IMR-90 (cell line): ENCODE measurements at regions not wholly inside any gene's neighbourhood (a gene's known extent, or its start where the extent isn't known, plus 50 kb on each side); places are given as distances from the start of the nearest gene placed in this dataset.

ENCODE experiments used
- ATAC-seq: fragments of 200-7000 bp; cut with Tn5 transposase; 2 replicates; pipeline ENCODE4 v1.9.1; 2020; ENCODE audit warnings: low read depth, mild to moderate bottlenecking, moderate library complexity
- BruUV-seq: library from RNA; stranded (reverse); fragments of 400-500 nt; replicated peaks from 2 replicates; lab custom pipeline; 2021; lab: Mats Ljungman, UMichigan
- CTCF ChIA-PET: fragments of 300-600 bp; formaldehyde crosslinking; extraction: SDS; loops from one replicate; lab custom pipeline; 2021; ENCODE audit warnings: antibody characterized with exemption; lab: Yijun Ruan, JAX
- POLR2A ChIA-PET: fragments of 300-600 bp; sonication (Branson Sonifier 250); formaldehyde crosslinking; loops from one replicate; lab custom pipeline; 2022; ENCODE audit warnings: antibody characterized with exemption; ENCODE audit not compliant: unreplicated experiment; lab: Charles Lee
- DNase-seq: peaks from one replicate; pipeline ENCODE4 v3.0.0; 2013
- H2AFZ ChIP-seq: replicated peaks from 2 replicates; pipeline ENCODE3; 2013; ENCODE audit warnings: low read length, mild to moderate bottlenecking; ENCODE audit not compliant: poor library complexity
- H2AK5ac ChIP-seq: 2 replicates; pipeline ENCODE4 v1.6.1; 2013; ENCODE audit warnings: low read depth, low read length, inconsistent platforms
- H2AK9ac ChIP-seq: replicated peaks from 2 replicates; pipeline ENCODE3; 2013; ENCODE audit warnings: mild to moderate bottlenecking, low read depth, low read length, moderate library complexity; ENCODE audit not compliant: poor library complexity
- H2BK120ac ChIP-seq: 2 replicates; pipeline ENCODE4 v1.6.1; 2013; ENCODE audit warnings: low read depth, low read length, inconsistent platforms
- H2BK15ac ChIP-seq: 3 replicates; pipeline ENCODE4 v1.6.1; 2013; ENCODE audit warnings: low read depth, low read length, inconsistent platforms
- H2BK20ac ChIP-seq: 2 replicates; pipeline ENCODE4 v1.6.1; 2013; ENCODE audit warnings: low read depth, mild to moderate bottlenecking, inconsistent platforms, low read length, moderate library complexity
- H2BK5ac ChIP-seq: 2 replicates; pipeline ENCODE4 v1.6.1; 2013; ENCODE audit warnings: mild to moderate bottlenecking, low read depth, low read length, inconsistent platforms; ENCODE audit not compliant: poor library complexity, severe bottlenecking
- H3K14ac ChIP-seq: replicated peaks from 2 replicates; pipeline ENCODE4 v1.6.1; 2013; ENCODE audit warnings: low read depth, low read length, inconsistent platforms
- H3K18ac ChIP-seq: 2 replicates; pipeline ENCODE4 v1.6.1; 2013; ENCODE audit warnings: low read depth, low read length, control low read depth
- H3K23ac ChIP-seq: 2 replicates; pipeline ENCODE4 v1.6.1; 2013; ENCODE audit warnings: low read depth, low read length, inconsistent platforms
- H3K27ac ChIP-seq: 2 replicates; pipeline ENCODE4 v1.5.1; 2013; ENCODE audit warnings: mild to moderate bottlenecking, control low read depth, low read length; ENCODE audit not compliant: insufficient read depth
- H3K27me3 ChIP-seq: 2 replicates; pipeline ENCODE4 v1.6.1; 2013; ENCODE audit warnings: low read length; ENCODE audit not compliant: control insufficient read depth, insufficient read depth
- H3K36me3 ChIP-seq: 2 replicates; pipeline ENCODE4 v1.6.1; 2013; ENCODE audit warnings: low read length, mixed read lengths; ENCODE audit not compliant: control insufficient read depth, insufficient read depth
- H3K4ac ChIP-seq: 2 replicates; pipeline ENCODE4 v1.6.1; 2013; ENCODE audit warnings: low read depth, low read length, inconsistent platforms
- H3K4me1 ChIP-seq: 2 replicates; pipeline ENCODE4 v1.6.1; 2013; ENCODE audit warnings: low read length, mixed read lengths; ENCODE audit not compliant: control insufficient read depth, insufficient read depth
- H3K4me2 ChIP-seq: 2 replicates; pipeline ENCODE4 v1.6.1; 2013; ENCODE audit warnings: low read depth, mild to moderate bottlenecking, control low read depth, low read length, moderate library complexity
- H3K4me3 ChIP-seq: 2 replicates; pipeline ENCODE4 v1.5.1; 2013; ENCODE audit warnings: low read depth, mild to moderate bottlenecking, control low read depth, low read length, moderate library complexity; ENCODE audit not compliant: insufficient read depth
- H3K56ac ChIP-seq: 2 replicates; pipeline ENCODE4 v1.6.1; 2013; ENCODE audit warnings: low read length, inconsistent platforms; ENCODE audit not compliant: insufficient read depth; ENCODE audit errors: extremely low read depth
- H3K79me1 ChIP-seq, 2 experiments: 2 replicates each; pipeline ENCODE4 v1.6.1; 2013; ENCODE audit warnings: low read length in 2 of 2, inconsistent platforms in 1 of 2, low read depth in 1 of 2
- H3K9ac ChIP-seq: 2 replicates; pipeline ENCODE4 v1.6.1; 2013; ENCODE audit warnings: low read depth, low read length, control low read depth
- H3K9me1 ChIP-seq: 2 replicates; pipeline ENCODE4 v1.6.1; 2013; ENCODE audit warnings: low read length, inconsistent platforms; ENCODE audit not compliant: insufficient read depth
- H3K9me3 ChIP-seq: 2 replicates; pipeline ENCODE4 v1.6.1; 2013; ENCODE audit warnings: low read length; ENCODE audit not compliant: control insufficient read depth, insufficient read depth
- H4K20me1 ChIP-seq: 2 replicates; pipeline ENCODE4 v1.6.1; 2013; ENCODE audit warnings: low read length, inconsistent platforms; ENCODE audit not compliant: insufficient read depth
- H4K5ac ChIP-seq: 2 replicates; pipeline ENCODE4 v1.6.1; 2013; ENCODE audit warnings: mild to moderate bottlenecking, low read depth, low read length, control low read depth
- H4K8ac ChIP-seq, 2 experiments: 2 replicates each; pipeline ENCODE4 v1.6.1; 2013; ENCODE audit warnings: low read depth in 2 of 2, low read length in 2 of 2, control low read depth in 1 of 2, inconsistent platforms in 1 of 2
- H4K91ac ChIP-seq: 2 replicates; pipeline ENCODE4 v1.6.1; 2013; ENCODE audit warnings: low read depth, low read length, inconsistent platforms; ENCODE audit not compliant: insufficient read depth
- BHLHE40 ChIP-seq: fragments of 150-350 bp; IDR thresholded peaks from 2 replicates; pipeline ENCODE4 v1.6.1; 2016; ENCODE audit warnings: mild to moderate bottlenecking, low read depth, low read length
- MAZ ChIP-seq: IDR thresholded peaks from 2 replicates; pipeline ENCODE4 v1.6.1; 2012; ENCODE audit warnings: low read depth, mild to moderate bottlenecking, low read length, improper control_type of control experiment, moderate library complexity, borderline replicate concordance
- NFE2L2 ChIP-seq: fragments of 150-350 bp; IDR thresholded peaks from 2 replicates; pipeline ENCODE4 v1.6.1; 2016; ENCODE audit warnings: low read depth, mild to moderate bottlenecking, low read length
- RCOR1 ChIP-seq: IDR thresholded peaks from 2 replicates; pipeline ENCODE4 v1.6.1; 2012; ENCODE audit warnings: mild to moderate bottlenecking, low read length, improper control_type of control experiment; ENCODE audit not compliant: insufficient replicate concordance
- WGBS, 2 experiments: methylation state at CpG; one replicate each; pipeline versions ENCODE4 v1.1.5 to v1.1.7; 2013; ENCODE audit warnings: missing lambda C conversion rate in 2 of 2; ENCODE audit not compliant: insufficient read length in 1 of 2; ENCODE audit errors: extremely low coverage in 2 of 2; 5-methylcytosine and 5-hydroxymethylcytosine counted together
- dilution Hi-C: fragments of 300-500 bp; cut with HindIII; formaldehyde crosslinking; loops from one replicate; pipeline ENCODE4 v1.14.3; 2018; ENCODE audit warnings: low sequenced_read_pairs; ENCODE audit not compliant: unreplicated experiment
- in situ Hi-C: fragments of 300-500 bp; cut with MboI; formaldehyde crosslinking; loops from 3 replicates; pipeline ENCODE4 v1.14.3; 2019; ENCODE audit warnings: low sequenced_read_pairs, inconsistent platforms, mixed read lengths
- intact Hi-C: fragments of 100-400 bp; cut with micrococcal nuclease; formaldehyde crosslinking; loops from 2 replicates; pipeline ENCODE4 v1.10.0; 2022

GRCh38 chr1:188244681-188245080, 1415.9 kb downstream of the PLA2G4A start:
- no peak overlapping the region for H4K91ac ChIP-seq
- no peak overlapping the region for H3K56ac ChIP-seq
- H2BK120ac ChIP-seq = no peak overlapping the region
- H3K4me3 ChIP-seq = no peak overlapping the region
- H3K27ac ChIP-seq = no peak overlapping the region
- H3K4ac ChIP-seq = no peak overlapping the region
- H3K9ac ChIP-seq = no peak overlapping the region
- H4K20me1 ChIP-seq = no peaks in the 10 kb centered on the region
- no peaks in the 10 kb centered on the region for H3K9me3 ChIP-seq
- H4K8ac ChIP-seq = no peak overlapping the region
- WGBS, 2 experiments = no CpG with 5 or more reads among the region's 1 CpG
- H3K27me3 ChIP-seq = no peaks in the 10 kb centered on the region
- TF ChIP-seq BHLHE40 = no peak
- TF ChIP-seq MAZ = no peak
- TF ChIP-seq RCOR1 = no peak
- TF ChIP-seq NFE2L2 = no peak
- CTCF ChIA-PET = interaction anchor here (0.5 to 0.6 kb wide), 2 partner anchors 22 to 249 kb away, joined by 3 to 5 read pairs; no protein-coding TSS in a partner anchor
- POLR2A ChIA-PET = no interaction called here
- no peak overlapping the region for H4K5ac ChIP-seq
- no peak overlapping the region for H3K14ac ChIP-seq
- H3K18ac ChIP-seq = no peak overlapping the region
- H2BK15ac ChIP-seq = no peak overlapping the region
- H3K4me1 ChIP-seq = peaks cover 2% of the 10 kb centered on the region; the same call in 1 of the 2 replicates
- H2AK9ac ChIP-seq = no peak overlapping the region
- dilution Hi-C loops (no loop called here), intact Hi-C loops (no loop called here), in situ Hi-C loops (no loop called here)
- no peaks in the 10 kb centered on the region for H3K79me1 ChIP-seq
- no peak overlapping the region for H2AFZ ChIP-seq
- no peak overlapping the region for H2AK5ac ChIP-seq
- DNase-seq = no peak
- no peak overlapping the region for H3K4me2 ChIP-seq
- no peaks in the 10 kb centered on the region; the same call in 1 of the 2 replicates for H3K9me1 ChIP-seq
- H2BK5ac ChIP-seq = no peak overlapping the region
- H2BK20ac ChIP-seq = no peak overlapping the region
- no peaks in the 10 kb centered on the region for H3K36me3 ChIP-seq
- no peak overlapping the region for H3K23ac ChIP-seq
- no TSS peak for BruUV-seq
- ATAC-seq = no peak
